ENCODE measurements at regions not wholly inside any gene's neighbourhood (a gene's known extent, or its start where the extent isn't known, plus 50 kb on each side); places are given as distances from the start of the nearest gene placed in this dataset.
"Not testable (repeated sequence)": the region's sequence is repeated elsewhere in the genome, so short reads cannot be mapped to it uniquely, and the experiment has no call there.

DNA sequence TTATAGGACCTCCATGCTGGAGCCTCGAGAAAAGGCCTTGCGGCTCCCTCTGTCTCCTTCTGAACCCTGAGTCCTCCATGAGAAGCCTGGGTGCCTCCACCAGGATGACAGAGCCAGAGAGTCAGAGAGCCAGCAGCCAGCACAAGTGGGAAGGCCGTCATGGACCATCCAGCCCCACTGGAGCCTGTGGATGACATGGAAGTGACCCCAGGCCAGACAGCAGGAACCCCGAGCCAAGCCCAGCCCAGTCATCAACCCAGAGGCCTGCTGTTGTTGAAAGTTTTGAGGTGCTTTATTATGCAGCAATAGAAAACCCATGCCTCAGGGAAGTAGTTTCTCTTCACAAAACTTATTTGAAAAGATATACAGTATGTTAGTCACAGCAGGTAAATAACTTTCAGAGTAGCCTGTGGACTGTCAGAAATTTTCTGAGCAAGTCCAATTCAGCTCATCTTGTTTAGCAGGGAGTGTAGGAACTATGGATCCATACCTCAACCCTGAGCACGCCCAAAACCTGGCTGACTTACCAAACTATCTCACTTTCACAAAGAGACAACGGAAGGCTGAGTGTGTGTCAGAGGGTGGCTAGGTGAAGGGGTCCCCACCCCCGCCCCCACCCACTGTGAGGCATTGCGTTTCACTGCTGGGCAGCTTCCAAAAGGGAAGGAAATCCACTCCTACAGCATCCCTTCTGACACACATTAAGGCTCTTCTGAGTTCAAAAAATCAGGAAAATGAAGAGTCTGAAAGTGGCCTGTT lies 79.9 kb upstream of the NDUFV2 start:
- peak in 6 of 8 donors; percentile 35 to 84 (median 60) for ATAC-seq
- H3K36me3 ChIP-seq, result no peaks in the 10 kb centered on the region
- WGBS, 2 donors, result 64% methylated on average over 8 of the region's 8 CpGs
- DNase-seq, result no peak
- no peak overlapping the region for H3K4me3 ChIP-seq
- peak overlapping the region in 7 of 10 donors; percentile 0 to 65 (median 29) for H3K27ac ChIP-seq
- H3K9me3 ChIP-seq, result peaks cover 0 to 10% (median 0%) of the 10 kb centered on the region in 11 donors
- intact Hi-C loops (cut with DNase I), result no loop called here
- no peak for TF ChIP-seq CTCF (IDR thresholded peaks at IDR 0.05)
- H3K4me1 ChIP-seq, result peaks cover 0 to 17% (median 9%) of the 10 kb centered on the region in 9 donors
- no peaks in the 10 kb centered on the region for H3K27me3 ChIP-seq

DNA sequence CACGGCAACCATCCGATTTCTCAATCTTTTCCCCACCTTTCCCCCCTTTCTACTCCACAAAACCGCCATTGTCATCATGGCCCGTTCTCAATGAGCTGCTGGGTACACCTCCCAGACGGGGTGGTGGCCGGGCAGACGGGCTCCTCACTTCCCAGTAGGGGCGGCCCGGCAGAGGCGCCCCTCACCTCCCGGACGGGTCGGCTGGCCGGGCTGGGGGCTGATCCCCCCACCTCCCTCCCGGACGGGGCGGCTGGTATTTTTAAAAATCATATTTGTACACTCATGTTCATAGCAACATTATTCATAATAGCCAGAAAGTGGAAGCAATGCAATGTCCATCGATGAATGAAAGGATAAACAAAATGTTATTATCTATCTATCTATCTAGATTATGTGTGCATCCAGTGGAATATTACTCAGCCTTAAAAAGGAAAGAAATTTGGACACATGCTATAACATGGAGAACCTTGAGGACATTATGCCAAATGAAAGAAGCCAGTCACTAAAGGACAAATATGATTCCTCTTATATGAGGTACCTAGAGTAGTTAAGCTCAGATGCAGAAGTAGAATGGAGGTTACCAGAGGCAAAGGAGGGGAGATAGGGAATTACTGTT lies 78.4 kb upstream of the NDUFV2 start:
- H3K9me3 ChIP-seq; H3K27ac ChIP-seq; intact Hi-C loops (cut with DNase I); H3K27me3 ChIP-seq; DNase-seq; H3K36me3 ChIP-seq; H3K4me3 ChIP-seq; ATAC-seq: not testable (repeated sequence)
- peaks cover 0 to 13% (median 0%) of the 10 kb centered on the region in 9 donors for H3K4me1 ChIP-seq
- WGBS, 2 donors, result 95 to 99% methylated on average over 12 to 14 of the region's 18 CpGs

DNA sequence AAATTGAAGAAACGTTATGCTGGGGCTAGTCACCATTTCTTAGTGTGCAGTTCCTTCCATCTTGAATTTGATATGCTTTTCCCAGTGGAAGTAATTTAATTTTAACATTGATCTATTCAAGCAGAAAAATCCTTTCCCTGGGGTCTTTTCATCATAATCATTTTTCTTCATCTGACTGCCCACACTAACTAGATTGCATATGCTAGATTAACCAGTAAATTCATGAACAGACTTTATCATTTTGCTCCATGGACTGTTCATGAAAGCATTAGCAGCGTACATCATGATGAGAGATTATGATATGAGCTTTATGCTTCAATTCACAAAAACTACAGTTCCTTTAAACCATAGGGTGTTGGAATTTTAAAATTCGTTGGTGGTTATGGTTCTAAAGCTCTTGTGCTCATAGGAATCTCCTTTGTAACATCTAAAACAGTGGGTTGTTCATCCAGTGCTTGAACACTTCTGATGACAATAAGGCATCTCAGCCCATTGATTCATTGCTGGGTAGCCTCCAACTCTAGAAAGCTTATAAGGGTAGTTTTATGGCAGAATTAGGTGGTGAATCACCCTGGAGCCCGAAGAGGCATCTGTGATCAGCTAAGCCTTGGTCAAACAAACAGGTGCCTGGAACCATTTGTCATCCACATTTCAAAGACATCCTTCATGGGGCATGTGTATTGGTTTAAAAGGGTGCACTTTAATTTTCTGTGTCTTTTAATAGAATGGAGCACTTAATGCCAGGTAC lies 77.2 kb upstream of the NDUFV2 start:
- no peak overlapping the region for H3K4me3 ChIP-seq
- no peak overlapping the region for H3K27ac ChIP-seq
- WGBS, 2 donors, result 74 to 77% methylated on average over 4 of the region's 4 CpGs
- intact Hi-C loops (cut with DNase I), result no loop called here
- ATAC-seq (no peak), DNase-seq (no peak)
- H3K9me3 ChIP-seq, result no peaks in the 10 kb centered on the region
- H3K27me3 ChIP-seq, result no peaks in the 10 kb centered on the region
- no peak for TF ChIP-seq CTCF (IDR thresholded peaks at IDR 0.05)
- peaks cover 0 to 13% (median 0%) of the 10 kb centered on the region in 9 donors for H3K4me1 ChIP-seq
- no peaks in the 10 kb centered on the region for H3K36me3 ChIP-seq

DNA sequence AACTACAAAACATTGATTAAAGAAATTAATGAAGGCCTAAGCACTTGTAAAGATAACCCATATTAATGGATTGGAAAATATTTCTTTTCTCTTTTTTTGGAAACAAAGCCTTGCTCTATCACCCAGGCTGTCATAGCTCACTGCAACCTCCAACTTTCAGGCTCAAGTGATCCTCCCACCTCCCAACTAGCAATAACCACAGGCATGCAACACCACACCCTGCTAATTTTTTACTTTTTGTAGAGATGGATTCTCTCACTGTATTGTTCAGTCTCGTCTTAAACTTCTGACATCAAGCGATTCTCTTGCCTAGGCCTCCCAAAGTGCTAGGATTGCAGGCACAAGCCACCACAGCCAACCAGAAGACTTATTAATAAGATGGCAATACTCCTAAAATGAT lies 73.4 kb upstream of the NDUFV2 start:
- ATAC-seq, result no peak
- 94 to 98% methylated on average over 2 of the region's 2 CpGs for WGBS, 2 donors

More for the DNA sequence above, 73.4 kb upstream of the NDUFV2 start:
- no peak for TF ChIP-seq CTCF (IDR thresholded peaks at IDR 0.05)
- Histone ChIP-seq H3K27me3 (no peaks in the 10 kb centered on the region), H3K36me3 (no peaks in the 10 kb centered on the region), H3K27ac (no peak overlapping the region), H3K4me1 (no peaks in the 10 kb centered on the region), H3K4me3 (no peak overlapping the region), H3K9me3 (no peaks in the 10 kb centered on the region)
- DNase-seq, result no peak
- intact Hi-C loops (cut with DNase I), result no loop called here

Measured in heart right ventricle (tissue), 16 donors.